Suprapubic skin (tissue), 4 donors: ENCODE measurements at regions not wholly inside any gene's neighbourhood (a gene's known extent, or its start where the extent isn't known, plus 50 kb on each side); places are given as distances from the start of the nearest gene placed in this dataset.

ENCODE experiments used
- CTCF ChIP-seq, 2 donors: fragments of 200-600 bp in 1 of 2; fragments of 450-650 bp in 1 of 2; sonication (generic) in 1 of 2; IDR thresholded peaks; one replicate each; pipeline ENCODE4 v1.5.1; 2016 to 2019; ENCODE audit warnings: antibody characterized with exemption in 2 of 2, mild to moderate bottlenecking in 1 of 2, moderate library complexity in 1 of 2
- POLR2A ChIP-seq, 2 donors: fragments of 450-650 bp; IDR thresholded peaks; one replicate each; pipeline ENCODE4 v1.6.1; 2017; ENCODE audit warnings: antibody characterized with exemption in 2 of 2, mild to moderate bottlenecking in 2 of 2, moderate library complexity in 2 of 2
- POLR2AphosphoS5 ChIP-seq, 3 donors: sonication (generic); formaldehyde crosslinking; IDR thresholded peaks; one replicate each; pipeline ENCODE4 v1.6.1; 2017; ENCODE audit warnings: antibody characterized with exemption in 3 of 3

DNA sequence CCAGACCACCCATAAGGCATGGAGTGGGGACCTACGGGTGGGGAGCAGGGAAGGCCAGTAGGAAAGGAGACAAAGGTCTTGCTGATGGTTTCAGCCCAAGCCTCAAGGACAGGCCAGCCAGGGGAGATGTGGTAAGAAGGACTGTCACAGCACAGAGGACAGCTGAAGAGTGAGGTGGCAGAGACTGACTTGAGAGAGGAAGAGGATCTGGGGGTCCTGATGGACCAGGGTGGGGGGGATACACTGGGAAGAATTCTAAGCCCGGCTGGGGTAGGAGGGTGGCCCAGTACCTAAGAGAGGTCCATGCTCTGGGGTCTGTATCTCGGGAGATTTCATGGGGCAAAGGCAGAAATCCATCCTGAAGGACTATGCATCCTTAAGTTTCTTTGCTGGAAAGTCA is 66.1 kb upstream of the THY1 start:
- TF ChIP-seq CTCF (IDR thresholded peaks at IDR 0.05) (no peak), POLR2A (IDR thresholded peaks at IDR 0.05) (no peak), POLR2AphosphoS5 (IDR thresholded peaks at IDR 0.05) (no peak)
